Left lung (tissue), 4 donors: ENCODE measurements at regions not wholly inside any gene's neighbourhood (a gene's known extent, or its start where the extent isn't known, plus 50 kb on each side); places are given as distances from the start of the nearest gene placed in this dataset.

Experiments
- ATAC-seq: fragments of 200-7000 bp; cut with Tn5 transposase; one replicate; pipeline ENCODE4 v1.9.1; 2020; ENCODE audit warnings: moderate library complexity
- DNase-seq, 4 donors: peaks; one replicate each; pipeline ENCODE4 v3.0.0-alpha.2; 2013 to 2020
- H3K27ac ChIP-seq, 2 donors: fragments of 200-600 bp; sonication (generic) in 1 of 2; one replicate each; pipeline versions ENCODE4 v1.5.0 to v1.8.0; 2020 to 2021
- H3K27me3 ChIP-seq, 2 donors: fragments of 200-600 bp; sonication (generic) in 1 of 2; one replicate each; pipeline versions ENCODE4 v1.5.0 to v1.8.0; 2020 to 2021
- H3K36me3 ChIP-seq, 2 donors: fragments of 200-600 bp; sonication (generic) in 1 of 2; one replicate each; pipeline versions ENCODE4 v1.5.0 to v1.8.0; 2020 to 2021
- H3K4me1 ChIP-seq, 2 donors: fragments of 200-600 bp; one replicate each; pipeline ENCODE4 v1.8.0; 2021
- H3K4me3 ChIP-seq, 2 donors: fragments of 200-600 bp; sonication (generic) in 1 of 2; one replicate each; pipeline versions ENCODE4 v1.5.0 to v1.8.0; 2020 to 2021; ENCODE audit warnings: mild to moderate bottlenecking in 1 of 2
- H3K9me3 ChIP-seq, 2 donors: fragments of 200-600 bp; sonication (generic) in 1 of 2; one replicate each; pipeline versions ENCODE4 v1.5.0 to v1.8.0; 2020 to 2021
- CTCF ChIP-seq, 2 donors: fragments of 200-600 bp; sonication (generic) in 1 of 2; IDR thresholded peaks; one replicate each; pipeline versions ENCODE4 v1.5.0 to v1.8.0; 2021; ENCODE audit warnings: antibody characterized with exemption in 2 of 2
- intact Hi-C, 2 donors: fragments of 100-400 bp; cut with DNase I; formaldehyde crosslinking; loops; one replicate each; pipeline versions ENCODE4 v1.11.2 to v1.14.2; 2022
- donor health status: DM: no; HTN: yes; CAD: no.
- donor health status: DM: no; HTN: no; CAD: no.

- Histone ChIP-seq H3K9me3 (peaks cover 0 to 14% of the 10 kb centered on the region in 2 donors), H3K4me3 (no peak overlapping the region)
- intact Hi-C loops, result no loop called here
Measured at GRCh38 chr5:117812861-117813260, 1175.5 kb downstream of the DTWD2 start.

GRCh38 chr5:117809251-117809650 lies 1179.1 kb downstream of the DTWD2 start:
- DNase-seq (no peak), ATAC-seq (no peak)
- TF ChIP-seq CTCF (IDR thresholded peaks at IDR 0.05), result no peak
- Histone ChIP-seq H3K4me3 (no peak overlapping the region), H3K36me3 (no peaks in the 10 kb centered on the region), H3K4me1 (no peaks in the 10 kb centered on the region), H3K27ac (no peak overlapping the region), H3K9me3 (no peaks in the 10 kb centered on the region), H3K27me3 (no peaks in the 10 kb centered on the region)
- intact Hi-C loops, result no loop called here

More at GRCh38 chr5:117812861-117813260, 1175.5 kb downstream of the DTWD2 start:
- DNase-seq (no peak), ATAC-seq (no peak)
- no peak for TF ChIP-seq CTCF (IDR thresholded peaks at IDR 0.05)
- H3K27ac ChIP-seq, result no peak overlapping the region
- H3K27me3 ChIP-seq, result no peaks in the 10 kb centered on the region
- H3K4me1 ChIP-seq, result no peaks in the 10 kb centered on the region
- H3K36me3 ChIP-seq, result no peaks in the 10 kb centered on the region

GRCh38 chr5:117805058-117805457 lies 1183.3 kb downstream of the DTWD2 start:
- ATAC-seq, result no peak
- intact Hi-C loops, result no loop called here

GRCh38 chr5:117803533-117803932 lies 1184.8 kb downstream of the DTWD2 start:
- Histone ChIP-seq H3K9me3 (no peaks in the 10 kb centered on the region), H3K27ac (no peak overlapping the region), H3K4me1 (no peaks in the 10 kb centered on the region), H3K4me3 (no peak overlapping the region), H3K36me3 (no peaks in the 10 kb centered on the region), H3K27me3 (no peaks in the 10 kb centered on the region)
- TF ChIP-seq CTCF (IDR thresholded peaks at IDR 0.05), result no peak
- DNase-seq (no peak), ATAC-seq (no peak)
- intact Hi-C loops, result no loop called here

More at GRCh38 chr5:117805058-117805457, 1183.3 kb downstream of the DTWD2 start:
- Histone ChIP-seq H3K27me3 (no peaks in the 10 kb centered on the region), H3K9me3 (no peaks in the 10 kb centered on the region), H3K4me1 (no peaks in the 10 kb centered on the region), H3K4me3 (no peak overlapping the region), H3K27ac (no peak overlapping the region), H3K36me3 (no peaks in the 10 kb centered on the region)
- TF ChIP-seq CTCF (IDR thresholded peaks at IDR 0.05), result no peak
- no peak for DNase-seq

- Histone ChIP-seq H3K9me3 (no peaks in the 10 kb centered on the region), H3K27me3 (no peaks in the 10 kb centered on the region), H3K27ac (no peak overlapping the region), H3K36me3 (no peaks in the 10 kb centered on the region), H3K4me1 (no peaks in the 10 kb centered on the region), H3K4me3 (no peak overlapping the region)
- DNase-seq (no peak), ATAC-seq (no peak)
- intact Hi-C loops, result no loop called here
- no peak for TF ChIP-seq CTCF (IDR thresholded peaks at IDR 0.05)
Measured at GRCh38 chr5:117801583-117801982, 1186.8 kb downstream of the DTWD2 start.
